DOHH2 (cell line): ENCODE measurements at regions not wholly inside any gene's neighbourhood (a gene's known extent, or its start where the extent isn't known, plus 50 kb on each side); places are given as distances from the start of the nearest gene placed in this dataset.

Experiments
- H3F3A ChIP-seq: fragments of 200-600 bp; sonication (generic), shearing (Covaris generic); 2 replicates; pipeline ENCODE4 v1.6.0; 2016; ENCODE audit warnings: antibody characterized with exemption, mild to moderate bottlenecking; ENCODE audit not compliant: control insufficient read depth, insufficient read depth
- H3K27ac ChIP-seq: fragments of 200-600 bp; sonication (generic); 2 replicates; pipeline ENCODE4 v1.5.1; 2014; ENCODE audit warnings: low read depth, mild to moderate bottlenecking, low read length, moderate library complexity
- H3K27me3 ChIP-seq: fragments of 200-600 bp; sonication (generic); 2 replicates; pipeline ENCODE4 v1.6.1; 2014; ENCODE audit warnings: mild to moderate bottlenecking, low read length, mixed read lengths; ENCODE audit not compliant: control insufficient read depth
- H3K36me3 ChIP-seq: fragments of 200-600 bp; sonication (generic); 2 replicates; pipeline ENCODE4 v1.6.1; 2014; ENCODE audit warnings: mild to moderate bottlenecking, low read length, moderate library complexity, mixed read lengths; ENCODE audit not compliant: control insufficient read depth
- H3K4me1 ChIP-seq: fragments of 200-600 bp; sonication (generic); 2 replicates; pipeline ENCODE4 v1.6.1; 2014; ENCODE audit warnings: mild to moderate bottlenecking, low read length, mixed read lengths; ENCODE audit not compliant: control insufficient read depth
- H3K4me2 ChIP-seq: fragments of 200-600 bp; sonication (generic); 2 replicates; pipeline ENCODE4 v1.6.0; 2014; ENCODE audit warnings: mild to moderate bottlenecking, low read length, moderate library complexity
- H3K4me3 ChIP-seq: fragments of 200-600 bp; sonication (generic); 2 replicates; pipeline ENCODE4 v1.5.1; 2014; ENCODE audit warnings: mild to moderate bottlenecking, low read length, mixed read lengths
- H3K79me2 ChIP-seq: fragments of 200-600 bp; sonication (generic); 2 replicates; pipeline ENCODE4 v1.6.1; 2014; ENCODE audit warnings: mild to moderate bottlenecking, low read length, mixed read lengths; ENCODE audit not compliant: control insufficient read depth
- H3K9me2 ChIP-seq: fragments of 200-600 bp; sonication (generic); replicated peaks from 2 replicates; pipeline ENCODE4 v1.6.1; 2014; ENCODE audit warnings: mild to moderate bottlenecking, low read length, mixed read lengths; ENCODE audit not compliant: control insufficient read depth
- H3K9me3 ChIP-seq: fragments of 200-600 bp; sonication (generic); 2 replicates; pipeline ENCODE4 v1.6.1; 2014; ENCODE audit warnings: antibody characterized with exemption, low read length, mixed read lengths; ENCODE audit not compliant: control insufficient read depth, insufficient read depth
- H4K20me1 ChIP-seq: fragments of 200-600 bp; sonication (generic); 2 replicates; pipeline ENCODE4 v1.6.0; 2014; ENCODE audit warnings: low read depth, mild to moderate bottlenecking, antibody characterized with exemption, low read length, moderate library complexity; ENCODE audit not compliant: control insufficient read depth, insufficient read depth
- CTCF ChIP-seq: fragments of 200-600 bp; sonication (generic); IDR thresholded peaks from one replicate; pipeline ENCODE4 v1.5.1; 2014; ENCODE audit warnings: antibody characterized with exemption, mild to moderate bottlenecking, low read depth, low read length; ENCODE audit not compliant: poor library complexity, severe bottlenecking
- EZH2phosphoT487 ChIP-seq: fragments of 200-600 bp; sonication (generic); IDR thresholded peaks from 2 replicates; pipeline ENCODE4 v1.6.1; 2017; ENCODE audit warnings: borderline replicate concordance, mild to moderate bottlenecking, antibody characterized with exemption, low read length, moderate library complexity, mixed read lengths

DNA sequence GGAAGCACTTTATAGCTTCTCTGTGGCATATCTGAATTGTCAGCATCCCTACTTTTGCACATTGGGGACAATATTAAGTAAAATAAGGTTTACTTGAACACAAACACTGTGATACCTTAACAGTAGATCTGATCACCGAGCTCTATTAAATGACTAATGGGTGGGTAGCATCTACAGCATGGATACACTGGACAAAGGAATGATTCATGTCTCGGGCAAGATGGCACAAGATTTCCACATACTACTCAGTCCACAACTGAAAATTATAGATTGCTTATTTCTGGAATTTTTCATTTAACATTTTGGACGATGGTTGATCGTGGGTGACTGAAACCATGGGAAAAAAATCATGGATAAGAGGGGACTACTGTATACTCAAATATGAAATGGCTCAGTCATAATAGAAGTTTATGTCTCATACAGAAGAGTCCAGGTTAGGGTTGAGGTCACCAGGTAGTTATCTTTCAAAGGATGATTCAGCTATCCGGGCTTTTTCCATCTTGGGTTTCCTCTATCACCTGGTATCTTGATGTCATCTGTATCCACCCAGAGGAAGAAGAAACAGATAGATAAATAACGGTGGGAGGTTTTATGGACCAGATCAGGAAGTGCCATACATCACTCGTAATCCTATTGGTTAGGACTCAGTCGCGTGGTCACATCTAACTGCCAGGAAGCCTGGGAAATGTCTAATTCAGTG, 320.0 kb upstream of the RARB start:
- no peak overlapping the region for H3K4me3 ChIP-seq
- no peaks in the 10 kb centered on the region for H3K4me1 ChIP-seq
- no peaks in the 10 kb centered on the region for H3K79me2 ChIP-seq
- H3F3A ChIP-seq = no peaks in the 10 kb centered on the region
- no peaks in the 10 kb centered on the region for H3K36me3 ChIP-seq
- no peak overlapping the region for H3K4me2 ChIP-seq
- H3K27ac ChIP-seq = no peak overlapping the region
- no peaks in the 10 kb centered on the region for H3K27me3 ChIP-seq
- TF ChIP-seq EZH2phosphoT487 = no peak
- no peaks in the 10 kb centered on the region for H3K9me3 ChIP-seq
- H3K9me2 ChIP-seq = no peaks in the 10 kb centered on the region
- H4K20me1 ChIP-seq = no peaks in the 10 kb centered on the region

- Histone ChIP-seq H4K20me1 (no peaks in the 10 kb centered on the region), H3K27me3 (no peaks in the 10 kb centered on the region), H3K9me3 (no peaks in the 10 kb centered on the region), H3K27ac (no peak overlapping the region), H3K79me2 (no peaks in the 10 kb centered on the region), H3K4me2 (no peak overlapping the region), H3K9me2 (no peaks in the 10 kb centered on the region), H3K4me3 (no peak overlapping the region), H3K4me1 (no peaks in the 10 kb centered on the region), H3K36me3 (no peaks in the 10 kb centered on the region), H3F3A (no peaks in the 10 kb centered on the region)
- TF ChIP-seq CTCF (no peak), EZH2phosphoT487 (no peak)
Measured at GRCh38 chr3:25110642-25111041, 317.4 kb upstream of the RARB start.

GRCh38 chr3:25113891-25114290, 314.2 kb upstream of the RARB start:
- Histone ChIP-seq H3K27ac (no peak overlapping the region), H3F3A (no peaks in the 10 kb centered on the region), H3K79me2 (no peaks in the 10 kb centered on the region), H3K4me3 (no peak overlapping the region), H4K20me1 (no peaks in the 10 kb centered on the region), H3K9me2 (no peaks in the 10 kb centered on the region), H3K4me2 (no peak overlapping the region), H3K4me1 (no peaks in the 10 kb centered on the region), H3K27me3 (no peaks in the 10 kb centered on the region), H3K36me3 (no peaks in the 10 kb centered on the region), H3K9me3 (no peaks in the 10 kb centered on the region)
- no peak for TF ChIP-seq EZH2phosphoT487
- no peak for TF ChIP-seq CTCF

- Histone ChIP-seq H3K9me3 (no peaks in the 10 kb centered on the region), H3K36me3 (no peaks in the 10 kb centered on the region), H3K4me2 (no peak overlapping the region), H3K27ac (no peak overlapping the region), H3K4me1 (no peaks in the 10 kb centered on the region), H3F3A (no peaks in the 10 kb centered on the region), H3K9me2 (no peaks in the 10 kb centered on the region), H3K79me2 (no peaks in the 10 kb centered on the region), H3K4me3 (no peak overlapping the region), H3K27me3 (no peaks in the 10 kb centered on the region), H4K20me1 (no peaks in the 10 kb centered on the region)
- no peak for TF ChIP-seq EZH2phosphoT487
- no peak for TF ChIP-seq CTCF
Measured at GRCh38 chr3:25114532-25114931, 313.5 kb upstream of the RARB start.
